Panc1 (cell line): ENCODE measurements at regions not wholly inside any gene's neighbourhood (a gene's known extent, or its start where the extent isn't known, plus 50 kb on each side); places are given as distances from the start of the nearest gene placed in this dataset.

Source experiments
- ATAC-seq: fragments of 200-7000 bp; cut with Tn5 transposase; 2 replicates; pipeline ENCODE4 v1.9.1; 2020; ENCODE audit warnings: mild to moderate bottlenecking, moderate library complexity
- BruUV-seq: library from RNA; stranded (reverse); fragments of 400-500 nt; replicated peaks from 2 replicates; lab custom pipeline; 2021; lab: Mats Ljungman, UMichigan
- CTCF ChIA-PET: fragments of 300-600 bp; sonication (Branson Sonifier 250); formaldehyde crosslinking; loops from one replicate; lab custom pipeline; 2022; ENCODE audit warnings: antibody characterized with exemption; lab: Charles Lee
- POLR2A ChIA-PET: fragments of 300-600 bp; sonication (Branson Sonifier 250); formaldehyde crosslinking; loops from one replicate; lab custom pipeline; 2022; ENCODE audit warnings: antibody characterized with exemption; lab: Charles Lee
- DNase-seq: peaks from one replicate; pipeline ENCODE4 v3.0.0-alpha.2; 2010; ENCODE audit warnings: low read depth, low spot score
- H3K27ac ChIP-seq: 2 replicates; pipeline ENCODE4 v1.5.1; 2011; ENCODE audit warnings: mild to moderate bottlenecking, low read length, inconsistent platforms
- H3K27me3 ChIP-seq: fragments of 200-500 bp; sonication (Bioruptor generic); 2 replicates; pipeline ENCODE4 v1.6.0; 2014; ENCODE audit warnings: low read length, inconsistent platforms; ENCODE audit not compliant: control insufficient read depth, insufficient read depth
- H3K36me3 ChIP-seq: fragments of 200-500 bp; sonication (Bioruptor generic); 2 replicates; pipeline ENCODE4 v1.5.1; 2014; ENCODE audit warnings: inconsistent platforms, mild to moderate bottlenecking, low read length, moderate library complexity; ENCODE audit not compliant: control insufficient read depth, insufficient read depth
- H3K4me1 ChIP-seq: 2 replicates; pipeline ENCODE4 v1.5.1; 2011; ENCODE audit warnings: inconsistent platforms, mild to moderate bottlenecking, low read length, moderate library complexity; ENCODE audit not compliant: control insufficient read depth, insufficient read depth
- H3K4me3 ChIP-seq, 2 experiments: 2 replicates each; pipeline ENCODE4 v1.5.1; 2011 to 2012; ENCODE audit warnings: low read depth in 2 of 2, low read length in 2 of 2, mild to moderate bottlenecking in 2 of 2, inconsistent platforms in 1 of 2, moderate library complexity in 1 of 2
- H3K9me3 ChIP-seq: fragments of 200-500 bp; sonication (Bioruptor generic); 2 replicates; pipeline ENCODE4 v1.5.1; 2014; ENCODE audit warnings: low read depth, mild to moderate bottlenecking, inconsistent platforms, low read length, moderate library complexity; ENCODE audit not compliant: control insufficient read depth, insufficient read depth
- POLR2AphosphoS5 ChIP-seq: IDR thresholded peaks from 2 replicates; pipeline ENCODE4 v1.6.1; 2012; ENCODE audit warnings: mild to moderate bottlenecking, low read depth, low read length, moderate library complexity
- SIN3A ChIP-seq: IDR thresholded peaks from 2 replicates; pipeline ENCODE4 v1.6.1; 2012; ENCODE audit warnings: low read depth, mild to moderate bottlenecking, low read length, moderate library complexity, borderline replicate concordance; ENCODE audit not compliant: insufficient read depth
- TCF7L2 ChIP-seq: IDR thresholded peaks from 2 replicates; pipeline ENCODE4 v1.6.1; 2011; ENCODE audit warnings: mild to moderate bottlenecking, low read depth, low read length, inconsistent platforms
- in situ Hi-C: cut with HindIII; loops from 2 replicates; pipeline ENCODE4 v1.10.0; 2016; ENCODE audit warnings: low sequenced_read_pairs, low pct_unique_long_range_greater_than_20kb
- intact Hi-C: fragments of 100-400 bp; cut with micrococcal nuclease; formaldehyde crosslinking; loops from one replicate; pipeline ENCODE4 v1.10.0; 2022; ENCODE audit not compliant: unreplicated experiment
- TF ChIP-seq, protein P1 (sequence below): fragments of 450-650 bp; IDR thresholded peaks from 2 replicates; pipeline ENCODE4 v1.5.1; 2017; ENCODE audit warnings: mild to moderate bottlenecking
- TF ChIP-seq, protein P2 (sequence below), 2 experiments: IDR thresholded peaks; 2 replicates each; pipeline ENCODE4 v1.6.1; 2011 to 2012; ENCODE audit warnings: low read depth in 2 of 2, control low read depth in 1 of 2, low read length in 1 of 2, mild to moderate bottlenecking in 1 of 2, moderate library complexity in 1 of 2; ENCODE audit not compliant: insufficient read depth in 1 of 2

DNA sequence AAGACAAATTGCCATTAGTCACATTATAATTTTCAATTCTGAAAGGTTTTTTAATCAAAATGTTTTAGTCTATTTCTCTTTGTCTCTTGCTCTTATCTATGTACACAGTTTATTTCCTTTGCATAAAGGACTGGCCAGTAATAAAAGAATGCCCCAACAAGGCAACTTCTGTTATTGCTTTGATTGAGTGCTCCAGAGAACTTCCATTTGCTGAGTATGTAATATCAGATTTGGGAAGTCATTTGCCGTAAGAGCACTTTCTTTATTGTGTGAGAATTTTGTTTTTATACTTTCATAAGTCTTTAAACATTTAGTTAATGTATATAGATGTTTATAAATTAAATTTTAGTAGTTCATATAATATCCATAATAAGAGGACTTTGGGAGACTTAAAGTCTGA, 1140.4 kb downstream of the PCDH9 start:
- DNase-seq (no peak), ATAC-seq (no peak)
- H3K27me3 ChIP-seq: no peaks in the 10 kb centered on the region
- no peak for TF ChIP-seq TCF7L2
- no peak for TF ChIP-seq SIN3A
- TF ChIP-seq, protein P1, sequence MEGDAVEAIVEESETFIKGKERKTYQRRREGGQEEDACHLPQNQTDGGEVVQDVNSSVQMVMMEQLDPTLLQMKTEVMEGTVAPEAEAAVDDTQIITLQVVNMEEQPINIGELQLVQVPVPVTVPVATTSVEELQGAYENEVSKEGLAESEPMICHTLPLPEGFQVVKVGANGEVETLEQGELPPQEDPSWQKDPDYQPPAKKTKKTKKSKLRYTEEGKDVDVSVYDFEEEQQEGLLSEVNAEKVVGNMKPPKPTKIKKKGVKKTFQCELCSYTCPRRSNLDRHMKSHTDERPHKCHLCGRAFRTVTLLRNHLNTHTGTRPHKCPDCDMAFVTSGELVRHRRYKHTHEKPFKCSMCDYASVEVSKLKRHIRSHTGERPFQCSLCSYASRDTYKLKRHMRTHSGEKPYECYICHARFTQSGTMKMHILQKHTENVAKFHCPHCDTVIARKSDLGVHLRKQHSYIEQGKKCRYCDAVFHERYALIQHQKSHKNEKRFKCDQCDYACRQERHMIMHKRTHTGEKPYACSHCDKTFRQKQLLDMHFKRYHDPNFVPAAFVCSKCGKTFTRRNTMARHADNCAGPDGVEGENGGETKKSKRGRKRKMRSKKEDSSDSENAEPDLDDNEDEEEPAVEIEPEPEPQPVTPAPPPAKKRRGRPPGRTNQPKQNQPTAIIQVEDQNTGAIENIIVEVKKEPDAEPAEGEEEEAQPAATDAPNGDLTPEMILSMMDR: no peak
- TF ChIP-seq, protein P2, sequence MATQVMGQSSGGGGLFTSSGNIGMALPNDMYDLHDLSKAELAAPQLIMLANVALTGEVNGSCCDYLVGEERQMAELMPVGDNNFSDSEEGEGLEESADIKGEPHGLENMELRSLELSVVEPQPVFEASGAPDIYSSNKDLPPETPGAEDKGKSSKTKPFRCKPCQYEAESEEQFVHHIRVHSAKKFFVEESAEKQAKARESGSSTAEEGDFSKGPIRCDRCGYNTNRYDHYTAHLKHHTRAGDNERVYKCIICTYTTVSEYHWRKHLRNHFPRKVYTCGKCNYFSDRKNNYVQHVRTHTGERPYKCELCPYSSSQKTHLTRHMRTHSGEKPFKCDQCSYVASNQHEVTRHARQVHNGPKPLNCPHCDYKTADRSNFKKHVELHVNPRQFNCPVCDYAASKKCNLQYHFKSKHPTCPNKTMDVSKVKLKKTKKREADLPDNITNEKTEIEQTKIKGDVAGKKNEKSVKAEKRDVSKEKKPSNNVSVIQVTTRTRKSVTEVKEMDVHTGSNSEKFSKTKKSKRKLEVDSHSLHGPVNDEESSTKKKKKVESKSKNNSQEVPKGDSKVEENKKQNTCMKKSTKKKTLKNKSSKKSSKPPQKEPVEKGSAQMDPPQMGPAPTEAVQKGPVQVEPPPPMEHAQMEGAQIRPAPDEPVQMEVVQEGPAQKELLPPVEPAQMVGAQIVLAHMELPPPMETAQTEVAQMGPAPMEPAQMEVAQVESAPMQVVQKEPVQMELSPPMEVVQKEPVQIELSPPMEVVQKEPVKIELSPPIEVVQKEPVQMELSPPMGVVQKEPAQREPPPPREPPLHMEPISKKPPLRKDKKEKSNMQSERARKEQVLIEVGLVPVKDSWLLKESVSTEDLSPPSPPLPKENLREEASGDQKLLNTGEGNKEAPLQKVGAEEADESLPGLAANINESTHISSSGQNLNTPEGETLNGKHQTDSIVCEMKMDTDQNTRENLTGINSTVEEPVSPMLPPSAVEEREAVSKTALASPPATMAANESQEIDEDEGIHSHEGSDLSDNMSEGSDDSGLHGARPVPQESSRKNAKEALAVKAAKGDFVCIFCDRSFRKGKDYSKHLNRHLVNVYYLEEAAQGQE (IDR thresholded peaks at IDR 0.05; ENCODE audit: insufficient read depth in 1 of 2, low read depth in 2 of 2, low read length in 1 of 2): no peak
- no peak for TF ChIP-seq POLR2AphosphoS5
- in situ Hi-C loops: no loop called here
- H3K36me3 ChIP-seq: no peaks in the 10 kb centered on the region
- H3K27ac ChIP-seq: no peak overlapping the region
- intact Hi-C loops: no loop called here
- no peaks in the 10 kb centered on the region for H3K4me1 ChIP-seq
- CTCF ChIA-PET: no interaction called here
- no TSS peak for BruUV-seq
- POLR2A ChIA-PET: no interaction called here
- H3K4me3 ChIP-seq: no peak overlapping the region
- H3K9me3 ChIP-seq: 0 out of 2 replicates have a peak, but pooled peaks cover 4% of the 10 kb centered on the region

DNA sequence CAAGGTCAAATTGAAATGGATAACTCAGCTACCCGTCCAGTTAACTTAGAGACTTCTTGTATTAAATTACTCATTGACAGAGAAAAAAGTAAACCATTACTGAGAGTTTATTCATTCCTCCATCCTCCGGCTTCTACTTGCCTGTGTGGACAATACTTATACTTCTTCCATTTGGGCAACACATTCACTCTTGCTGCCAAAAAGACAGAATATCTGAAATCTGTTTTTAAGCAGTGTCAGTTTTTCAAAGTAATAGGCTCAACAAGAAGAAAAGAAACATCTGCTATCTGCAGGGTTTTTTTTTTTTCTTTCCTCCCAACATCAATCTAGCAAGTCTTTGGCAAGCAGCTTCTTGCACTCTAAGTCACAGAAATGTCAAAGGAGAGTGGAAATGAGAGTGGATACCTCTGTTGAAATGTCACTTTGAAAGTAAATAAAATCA, 1142.8 kb downstream of the PCDH9 start:
- in situ Hi-C loops (no loop called here), intact Hi-C loops (no loop called here)
- Histone ChIP-seq H3K27me3 (no peaks in the 10 kb centered on the region), H3K4me1 (no peaks in the 10 kb centered on the region), H3K36me3 (no peaks in the 10 kb centered on the region), H3K9me3 (0 out of 2 replicates have a peak, but pooled peaks cover 2% of the 10 kb centered on the region), H3K27ac (no peak overlapping the region), H3K4me3 (no peak overlapping the region)
- DNase-seq (no peak), ATAC-seq (no peak)
- CTCF ChIA-PET: no interaction called here
- TF ChIP-seq, protein P2 (IDR thresholded peaks at IDR 0.05; ENCODE audit: insufficient read depth in 1 of 2, low read depth in 2 of 2, low read length in 1 of 2): no peak
- no peak for TF ChIP-seq SIN3A
- no peak for TF ChIP-seq POLR2AphosphoS5
- no peak for TF ChIP-seq TCF7L2
- TF ChIP-seq, protein P1: no peak
- no TSS peak for BruUV-seq
- POLR2A ChIA-PET: no interaction called here
